ENCODE measurements at regions not wholly inside any gene's neighbourhood (a gene's known extent, or its start where the extent isn't known, plus 50 kb on each side); places are given as distances from the start of the nearest gene placed in this dataset.

DNA sequence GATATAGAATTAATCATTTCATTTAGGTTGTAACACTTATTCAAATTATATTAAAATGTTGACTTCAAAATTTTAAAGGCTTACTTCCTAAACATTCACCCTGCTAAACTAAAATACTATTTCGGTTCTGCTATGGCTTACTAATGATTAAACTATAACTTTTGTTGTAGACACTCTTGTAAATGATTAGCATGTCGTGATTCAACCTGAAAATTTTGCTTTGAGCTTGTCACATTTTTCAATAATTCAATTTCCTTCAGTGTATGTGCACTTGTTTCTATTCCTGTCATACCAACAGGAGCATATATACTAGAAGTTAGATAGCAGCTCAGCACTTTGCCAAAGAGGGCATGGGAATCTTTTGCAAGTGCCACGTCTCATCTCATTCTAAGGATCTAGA is 1018.8 kb downstream of the AMY1C start:
- H3K4me3 ChIP-seq (ENCODE audit: low read depth, low read length) = no peak overlapping the region
- DNase-seq (ENCODE audit: low read depth) = no peak
- TF ChIP-seq, protein P1, sequence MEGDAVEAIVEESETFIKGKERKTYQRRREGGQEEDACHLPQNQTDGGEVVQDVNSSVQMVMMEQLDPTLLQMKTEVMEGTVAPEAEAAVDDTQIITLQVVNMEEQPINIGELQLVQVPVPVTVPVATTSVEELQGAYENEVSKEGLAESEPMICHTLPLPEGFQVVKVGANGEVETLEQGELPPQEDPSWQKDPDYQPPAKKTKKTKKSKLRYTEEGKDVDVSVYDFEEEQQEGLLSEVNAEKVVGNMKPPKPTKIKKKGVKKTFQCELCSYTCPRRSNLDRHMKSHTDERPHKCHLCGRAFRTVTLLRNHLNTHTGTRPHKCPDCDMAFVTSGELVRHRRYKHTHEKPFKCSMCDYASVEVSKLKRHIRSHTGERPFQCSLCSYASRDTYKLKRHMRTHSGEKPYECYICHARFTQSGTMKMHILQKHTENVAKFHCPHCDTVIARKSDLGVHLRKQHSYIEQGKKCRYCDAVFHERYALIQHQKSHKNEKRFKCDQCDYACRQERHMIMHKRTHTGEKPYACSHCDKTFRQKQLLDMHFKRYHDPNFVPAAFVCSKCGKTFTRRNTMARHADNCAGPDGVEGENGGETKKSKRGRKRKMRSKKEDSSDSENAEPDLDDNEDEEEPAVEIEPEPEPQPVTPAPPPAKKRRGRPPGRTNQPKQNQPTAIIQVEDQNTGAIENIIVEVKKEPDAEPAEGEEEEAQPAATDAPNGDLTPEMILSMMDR (IDR thresholded peaks at IDR 0.05; ENCODE audit: insufficient read depth, low read depth, low read length, missing control alignments) = no peak

DNA sequence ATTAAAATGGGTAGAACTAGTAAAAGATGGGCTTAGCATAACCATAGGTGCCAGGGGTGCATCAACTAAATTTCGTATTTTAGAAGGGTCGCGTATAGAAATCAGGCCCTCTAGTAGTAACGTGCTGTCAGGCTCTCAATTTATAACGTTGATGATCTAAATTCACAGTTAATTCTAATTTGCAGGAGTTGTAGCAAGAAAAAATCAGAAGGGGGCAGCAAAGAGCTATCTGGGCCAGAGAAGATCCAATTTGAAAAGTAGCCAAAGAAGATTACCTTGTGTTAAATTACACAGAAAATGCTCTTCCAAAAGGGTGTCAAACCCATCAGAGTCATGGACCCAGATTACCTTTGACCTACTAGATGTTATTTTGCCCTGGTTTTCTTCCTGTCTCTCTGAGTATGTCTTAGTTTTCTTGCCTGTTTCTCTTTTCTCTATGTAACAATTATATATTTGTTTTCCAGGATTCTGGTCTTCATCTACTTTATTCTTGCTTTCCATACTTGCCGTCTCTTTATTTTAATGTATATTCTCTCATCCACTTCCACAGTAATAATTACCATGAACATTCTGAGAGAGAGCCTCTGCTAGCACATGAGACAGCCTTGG is 1030.9 kb downstream of the AMY1C start:
- no peak overlapping the region for H3K4me3 ChIP-seq (ENCODE audit: low read depth, low read length)
- TF ChIP-seq, protein P1 (IDR thresholded peaks at IDR 0.05; ENCODE audit: insufficient read depth, low read depth, low read length, missing control alignments) = peak; percentile 73
- peak; percentile 46 for DNase-seq (ENCODE audit: low read depth)

DNA sequence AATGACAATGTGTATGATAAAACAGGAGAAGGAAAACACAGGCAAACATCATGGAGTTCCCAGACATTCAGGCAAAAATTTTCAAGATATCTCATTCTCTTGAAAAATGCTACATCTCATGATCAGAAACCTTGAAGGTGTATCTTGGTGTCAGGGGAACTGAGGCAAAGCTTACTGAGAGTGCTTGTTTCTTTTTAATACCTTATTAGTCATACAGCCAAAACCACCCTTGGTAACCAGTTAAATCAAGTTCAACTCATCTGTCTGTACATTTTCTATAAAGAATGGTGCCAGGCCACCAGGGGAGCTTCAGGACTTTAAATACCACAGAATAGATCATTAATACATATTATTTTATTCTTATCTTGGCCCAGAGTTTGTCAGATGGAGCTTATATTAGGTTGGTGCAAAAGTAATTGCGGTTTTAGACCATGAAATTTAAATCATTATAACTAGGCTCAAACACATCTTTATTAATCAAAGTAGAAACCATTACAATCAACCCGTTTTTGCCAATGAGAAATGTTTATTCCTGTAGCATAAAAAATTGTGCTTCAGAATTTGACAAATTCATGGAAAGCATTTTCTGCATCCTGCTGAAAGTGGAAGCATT is 1036.0 kb downstream of the AMY1C start:
- TF ChIP-seq, protein P1 (IDR thresholded peaks at IDR 0.05; ENCODE audit: insufficient read depth, low read depth, low read length, missing control alignments) = no peak
- no peak for DNase-seq (ENCODE audit: low read depth)
- no peak overlapping the region for H3K4me3 ChIP-seq (ENCODE audit: low read depth, low read length)

DNA sequence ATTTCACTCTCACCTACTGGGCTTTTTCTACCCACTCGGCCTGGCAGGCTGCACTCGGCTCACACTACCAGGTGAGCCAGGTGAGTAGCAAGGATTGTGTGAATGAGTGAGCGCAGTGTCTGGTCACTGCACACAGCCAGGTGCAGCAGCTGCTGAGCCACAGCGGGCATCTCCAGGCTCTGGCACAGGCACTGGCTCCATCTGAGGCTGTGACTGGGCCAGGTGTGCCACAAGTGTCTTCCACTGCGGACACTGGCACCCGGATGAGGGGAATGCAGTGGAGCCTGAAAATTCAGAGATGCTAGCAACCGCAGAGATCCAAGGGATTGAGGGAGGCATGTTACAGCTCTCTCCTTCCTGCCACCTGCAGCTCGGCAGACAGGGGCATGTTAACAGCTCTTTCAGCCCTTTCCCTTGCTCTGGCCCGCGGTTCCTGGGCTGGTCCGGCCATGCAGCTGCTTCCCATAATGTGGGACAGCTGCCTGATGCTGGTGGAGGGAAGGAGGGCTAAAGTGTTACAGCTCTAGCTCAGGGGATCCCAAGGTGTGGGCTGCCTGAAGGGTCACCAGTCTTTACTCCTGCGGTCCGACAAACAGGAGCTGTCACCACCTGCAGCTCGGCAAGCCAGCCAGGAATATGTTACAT is 1038.3 kb downstream of the AMY1C start:
- H3K4me3 ChIP-seq (ENCODE audit: low read depth, low read length) = no peak overlapping the region
- no peak for DNase-seq (ENCODE audit: low read depth)
- TF ChIP-seq, protein P1 (IDR thresholded peaks at IDR 0.05; ENCODE audit: insufficient read depth, low read depth, low read length, missing control alignments) = no peak

DNA sequence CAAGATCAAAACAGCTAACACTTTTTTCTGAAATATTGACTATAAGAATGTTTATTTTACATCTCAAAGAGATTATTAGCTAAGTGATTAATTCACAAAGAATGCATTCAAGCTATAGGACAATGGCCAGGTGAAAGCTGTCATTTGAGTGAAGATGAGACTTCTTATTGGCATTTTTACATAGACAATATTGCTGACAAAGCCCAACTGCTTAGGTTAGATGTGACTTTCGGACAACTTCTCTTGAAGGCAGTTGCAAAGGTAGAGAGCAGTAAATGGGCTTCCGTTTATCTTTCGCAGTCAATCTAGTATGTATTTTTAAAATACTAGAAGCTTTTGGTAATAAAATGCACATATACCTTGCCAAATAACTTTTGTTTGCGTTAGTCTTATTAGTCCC is 1041.3 kb downstream of the AMY1C start:
- TF ChIP-seq, protein P1 (IDR thresholded peaks at IDR 0.05; ENCODE audit: insufficient read depth, low read depth, low read length, missing control alignments) = no peak
- no peak overlapping the region for H3K4me3 ChIP-seq (ENCODE audit: low read depth, low read length)
- DNase-seq (ENCODE audit: low read depth) = no peak

DNA sequence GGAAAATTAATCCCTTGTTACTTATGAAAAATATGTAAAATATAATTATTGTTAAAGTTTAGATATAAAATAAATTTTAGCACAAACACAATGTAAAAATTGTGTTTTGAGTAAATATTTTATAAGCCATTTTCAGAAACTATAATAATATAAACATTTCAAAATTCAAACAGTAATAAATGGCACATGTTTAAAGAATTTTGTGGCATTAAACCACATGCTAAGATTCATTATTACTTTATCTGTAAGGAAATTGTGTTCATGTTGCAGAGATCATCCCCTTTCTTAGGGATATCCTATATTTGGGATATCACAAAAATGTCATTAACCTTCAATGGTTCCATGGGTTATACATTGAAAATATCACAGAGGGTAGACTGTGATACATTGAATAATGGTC is 1044.3 kb downstream of the AMY1C start:
- H3K4me3 ChIP-seq (ENCODE audit: low read depth, low read length) = no peak overlapping the region
- TF ChIP-seq, protein P1 (IDR thresholded peaks at IDR 0.05; ENCODE audit: insufficient read depth, low read depth, low read length, missing control alignments) = no peak
- no peak for DNase-seq (ENCODE audit: low read depth)

Data from GM12865 (cell line).